CD4-positive, alpha-beta T cell treated with Interleukin-4 for 1 hour (primary cell): ENCODE measurements at regions not wholly inside any gene's neighbourhood (a gene's known extent, or its start where the extent isn't known, plus 50 kb on each side); places are given as distances from the start of the nearest gene placed in this dataset.

Source experiments
- DNase-seq, 2 donors: peaks; one replicate each; pipeline ENCODE4 v3.0.0-alpha.2; 2020 to 2022

- DNase-seq, result no peak
These were observed 153.0 kb upstream of the SMIM23 start for GRCh38 chr5:171632616-171633015.

GRCh38 chr5:171633776-171634470 is 151.7 kb upstream of the SMIM23 start:
- DNase-seq, result peak; percentile 8 to 20

GRCh38 chr5:171634511-171634910 is 151.1 kb upstream of the SMIM23 start:
- DNase-seq, result no peak

GRCh38 chr5:171635028-171635427 is 150.6 kb upstream of the SMIM23 start:
- DNase-seq, result no peak

- no peak for DNase-seq
These were observed 149.9 kb upstream of the SMIM23 start for GRCh38 chr5:171635561-171636245.

- DNase-seq, result no peak
These were observed 147.8 kb upstream of the SMIM23 start for GRCh38 chr5:171637811-171638210.

GRCh38 chr5:171639205-171639621 is 146.4 kb upstream of the SMIM23 start:
- no peak for DNase-seq

- no peak for DNase-seq
These were observed 145.7 kb upstream of the SMIM23 start for GRCh38 chr5:171639966-171640365.

GRCh38 chr5:171640480-171640879 is 145.1 kb upstream of the SMIM23 start:
- no peak for DNase-seq

- DNase-seq, result no peak
These were observed 143.7 kb upstream of the SMIM23 start for GRCh38 chr5:171641891-171642290.

GRCh38 chr5:171642894-171643293 is 142.7 kb upstream of the SMIM23 start:
- no peak for DNase-seq

- no peak for DNase-seq
These were observed 141.1 kb upstream of the SMIM23 start for GRCh38 chr5:171644536-171644935.

- DNase-seq, result no peak
These were observed 139.2 kb upstream of the SMIM23 start for GRCh38 chr5:171646102-171647042.

- DNase-seq, result no peak
These were observed 138.3 kb upstream of the SMIM23 start for GRCh38 chr5:171647043-171647903.

GRCh38 chr5:171647904-171648260 is 137.7 kb upstream of the SMIM23 start:
- DNase-seq, result no peak

- no peak for DNase-seq
These were observed 137.1 kb upstream of the SMIM23 start for GRCh38 chr5:171648279-171649074.

- no peak for DNase-seq
These were observed 136.6 kb upstream of the SMIM23 start for GRCh38 chr5:171649075-171649401.

- no peak for DNase-seq
These were observed 135.0 kb upstream of the SMIM23 start for GRCh38 chr5:171650597-171650996.

GRCh38 chr5:171651102-171651501 is 134.5 kb upstream of the SMIM23 start:
- DNase-seq, result no peak

- DNase-seq, result no peak
These were observed 130.7 kb upstream of the SMIM23 start for GRCh38 chr5:171654881-171655280.

- no peak for DNase-seq
These were observed 128.1 kb upstream of the SMIM23 start for GRCh38 chr5:171657473-171657872.

GRCh38 chr5:171659896-171660295 is 125.7 kb upstream of the SMIM23 start:
- no peak for DNase-seq
